ENCODE measurements at regions not wholly inside any gene's neighbourhood (a gene's known extent, or its start where the extent isn't known, plus 50 kb on each side); places are given as distances from the start of the nearest gene placed in this dataset.

DNA sequence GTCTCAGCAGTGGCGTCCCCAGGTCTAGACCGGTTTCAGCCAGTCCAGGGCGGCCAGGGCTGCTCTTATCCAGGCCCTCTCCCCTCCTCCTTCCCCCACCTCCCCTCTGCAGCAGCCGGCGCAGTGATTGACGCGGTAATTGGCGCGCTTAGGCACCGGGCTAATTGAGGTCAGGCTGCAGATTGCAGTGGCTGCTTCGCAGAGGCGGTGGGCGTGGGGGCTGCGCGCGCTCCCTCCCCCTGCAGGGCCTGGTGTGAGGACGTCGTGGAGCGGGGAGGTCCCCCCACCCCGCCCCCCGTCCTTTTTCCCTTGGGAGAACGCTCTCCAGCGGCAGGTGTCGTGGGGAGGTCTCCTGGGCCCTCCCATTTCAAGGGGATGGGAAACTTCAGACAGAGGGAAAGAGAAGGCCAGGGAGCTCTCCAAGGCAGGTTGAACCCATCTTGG, 70.4 kb upstream of the BLCAP start:
- no peak for DNase-seq (ENCODE audit: low read depth in 2 of 2)

- no peak for DNase-seq (ENCODE audit: low read depth in 2 of 2)
Measured at GRCh38 chr20:37596890-37597536, 69.3 kb upstream of the BLCAP start.

GRCh38 chr20:37596168-37596567, 68.5 kb upstream of the BLCAP start:
- DNase-seq (ENCODE audit: low read depth in 2 of 2) = no peak

GRCh38 chr20:37593710-37594109, 66.0 kb upstream of the BLCAP start:
- no peak for DNase-seq (ENCODE audit: low read depth in 2 of 2)

- no peak for DNase-seq (ENCODE audit: low read depth in 2 of 2)
Measured at GRCh38 chr20:37590938-37591490, 63.3 kb upstream of the BLCAP start.

DNA sequence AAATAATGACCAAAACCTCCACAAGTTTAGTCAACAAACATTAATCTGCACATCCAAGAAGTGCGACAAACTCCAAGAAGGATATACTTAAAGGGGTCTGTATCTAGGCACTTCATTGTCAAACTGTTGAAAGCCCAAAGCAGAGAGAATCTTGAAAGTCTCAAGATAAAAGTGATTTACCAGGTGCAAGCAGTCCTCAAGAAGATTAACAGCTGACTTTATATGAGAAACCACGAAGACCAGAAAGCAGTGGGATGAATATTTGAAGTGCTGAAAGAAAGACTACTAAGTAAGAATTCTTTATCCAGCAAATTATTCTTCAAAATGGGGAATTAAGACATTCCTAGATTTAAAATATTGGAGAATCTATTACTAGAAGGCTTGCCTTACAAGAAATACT, 58.4 kb upstream of the BLCAP start:
- DNase-seq (ENCODE audit: low read depth in 2 of 2) = no peak

- no peak for DNase-seq (ENCODE audit: low read depth in 2 of 2)
Measured at GRCh38 chr20:37584238-37584807, 56.6 kb upstream of the BLCAP start.

- no peak for DNase-seq (ENCODE audit: low read depth in 2 of 2)
Measured at GRCh38 chr20:37581246-37581645, 53.6 kb upstream of the BLCAP start.

GRCh38 chr20:37580069-37580468, 52.4 kb upstream of the BLCAP start:
- DNase-seq (ENCODE audit: low read depth in 2 of 2) = no peak

- no peak for DNase-seq (ENCODE audit: low read depth in 2 of 2)
Measured at GRCh38 chr20:37579106-37579505, 51.4 kb upstream of the BLCAP start.

- DNase-seq (ENCODE audit: low read depth in 2 of 2) = no peak
Measured at GRCh38 chr20:37577981-37578380, 50.3 kb upstream of the BLCAP start.

All from stimulated activated CD8-positive, alpha-beta memory T cell treated with anti-CD3 and anti-CD28 coated beads, Interleukin-7, amount 100 ng/mL, for 1 hour (primary cell).